PC-3 (cell line): ENCODE measurements at regions not wholly inside any gene's neighbourhood (a gene's known extent, or its start where the extent isn't known, plus 50 kb on each side); places are given as distances from the start of the nearest gene placed in this dataset.

ENCODE experiments used
- ATAC-seq: fragments of 200-7000 bp; cut with Tn5 transposase; 2 replicates; pipeline ENCODE4 v1.9.1; 2020; ENCODE audit warnings: mild to moderate bottlenecking, moderate library complexity
- BruUV-seq: library from RNA; stranded (reverse); fragments of 400-500 nt; replicated peaks from 2 replicates; lab custom pipeline; 2021; lab: Mats Ljungman, UMichigan
- CTCF ChIA-PET: fragments of 300-600 bp; sonication (Branson Sonifier 250); formaldehyde crosslinking; loops from one replicate; lab custom pipeline; 2022; ENCODE audit warnings: antibody characterized with exemption; lab: Charles Lee
- POLR2A ChIA-PET: fragments of 300-600 bp; sonication (Branson Sonifier 250); formaldehyde crosslinking; loops from one replicate; lab custom pipeline; 2022; ENCODE audit warnings: antibody characterized with exemption; ENCODE audit not compliant: unreplicated experiment; lab: Charles Lee
- DNase-seq: peaks from one replicate; pipeline ENCODE4 v3.0.0-alpha.2; 2015
- H2AFZ ChIP-seq: fragments of 300-600 bp; sonication (generic); 2 replicates; pipeline ENCODE4 v1.6.0; 2016; ENCODE audit warnings: antibody characterized with exemption, low read length
- H3F3A ChIP-seq: fragments of 300-600 bp; sonication (generic); one replicate; pipeline ENCODE4 v1.6.0; 2017; ENCODE audit warnings: antibody characterized with exemption, low read length, control low read depth, mild to moderate bottlenecking; ENCODE audit not compliant: unreplicated experiment
- H3K27ac ChIP-seq: fragments of 300-600 bp; sonication (generic); 2 replicates; pipeline ENCODE4 v1.5.1; 2016; ENCODE audit warnings: mild to moderate bottlenecking, low read length
- H3K27me3 ChIP-seq: fragments of 300-600 bp; sonication (generic); 2 replicates; pipeline ENCODE4 v1.6.1; 2016; ENCODE audit warnings: low read length, mixed read lengths
- H3K36me3 ChIP-seq: fragments of 300-600 bp; sonication (generic); 2 replicates; pipeline ENCODE4 v1.6.1; 2016; ENCODE audit warnings: low read depth, mixed run types, low read length, mixed read lengths
- H3K4me1 ChIP-seq: fragments of 300-600 bp; sonication (generic); 2 replicates; pipeline ENCODE4 v1.5.1; 2016; ENCODE audit warnings: low read length; ENCODE audit not compliant: insufficient read depth
- H3K4me2 ChIP-seq: fragments of 300-600 bp; sonication (generic); 2 replicates; pipeline ENCODE4 v1.6.0; 2016; ENCODE audit warnings: low read length
- H3K4me3 ChIP-seq: fragments of 300-600 bp; sonication (generic); 2 replicates; pipeline ENCODE4 v1.5.1; 2016; ENCODE audit warnings: mild to moderate bottlenecking, low read length, mixed read lengths
- H3K79me2 ChIP-seq: fragments of 300-600 bp; sonication (generic); 2 replicates; pipeline ENCODE4 v1.6.1; 2017; ENCODE audit warnings: low read length, mixed read lengths
- H3K9ac ChIP-seq: fragments of 300-600 bp; sonication (generic); 2 replicates; pipeline ENCODE4 v1.6.0; 2016; ENCODE audit warnings: mild to moderate bottlenecking, low read length
- H3K9me2 ChIP-seq: fragments of 300-600 bp; sonication (generic); replicated peaks from 2 replicates; pipeline ENCODE4 v1.6.1; 2016; ENCODE audit warnings: mixed run types, low read length, mixed read lengths
- H3K9me3 ChIP-seq: fragments of 300-600 bp; sonication (generic); 2 replicates; pipeline ENCODE4 v1.6.1; 2016; ENCODE audit warnings: low read length, mixed read lengths
- H4K20me1 ChIP-seq: fragments of 300-600 bp; sonication (generic); 2 replicates; pipeline ENCODE4 v1.6.1; 2016; ENCODE audit warnings: low read length, mixed read lengths
- CTCF ChIP-seq: fragments of 300-600 bp; sonication (generic); conservative IDR thresholded peaks from 2 replicates; pipeline ENCODE4 v1.5.1; 2017; ENCODE audit warnings: antibody characterized with exemption, low read depth, mild to moderate bottlenecking, low read length
- EZH2 ChIP-seq: fragments of 300-600 bp; sonication (generic); IDR thresholded peaks from one replicate; pipeline ENCODE4 v1.6.1; 2017; ENCODE audit warnings: antibody characterized with exemption, mild to moderate bottlenecking, low read length; ENCODE audit not compliant: unreplicated experiment
- EZH2phosphoT487 ChIP-seq: fragments of 300-600 bp; sonication (generic); IDR thresholded peaks from 2 replicates; pipeline ENCODE4 v1.6.1; 2018; ENCODE audit warnings: mild to moderate bottlenecking, antibody characterized with exemption, low read length, borderline replicate concordance
- intact Hi-C: fragments of 100-400 bp; cut with micrococcal nuclease; formaldehyde crosslinking; loops from 2 replicates; pipeline ENCODE4 v1.9.0; 2023

GRCh38 chr10:64785816-64786215, 1264.6 kb downstream of the REEP3 start:
- no peak for TF ChIP-seq CTCF
- TF ChIP-seq EZH2phosphoT487 = no peak
- TF ChIP-seq EZH2 = no peak
- no peaks in the 10 kb centered on the region for H3K9me3 ChIP-seq
- DNase-seq (no peak), ATAC-seq (no peak)
- no TSS peak for BruUV-seq
- H3F3A ChIP-seq = no peaks in the 10 kb centered on the region
- no peaks in the 10 kb centered on the region for H4K20me1 ChIP-seq
- H3K4me3 ChIP-seq = no peak overlapping the region
- no peaks in the 10 kb centered on the region for H3K9me2 ChIP-seq
- no peaks in the 10 kb centered on the region for H3K79me2 ChIP-seq
- H3K27ac ChIP-seq = no peak overlapping the region
- CTCF ChIA-PET = no interaction called here
- H3K27me3 ChIP-seq = no peaks in the 10 kb centered on the region
- H3K4me2 ChIP-seq = no peak overlapping the region
- POLR2A ChIA-PET = no interaction called here
- H3K9ac ChIP-seq = no peak overlapping the region
- H3K36me3 ChIP-seq = no peaks in the 10 kb centered on the region
- intact Hi-C loops = no loop called here
- H3K4me1 ChIP-seq = no peaks in the 10 kb centered on the region
- H2AFZ ChIP-seq = no peak overlapping the region

GRCh38 chr10:64786989-64787388, 1265.8 kb downstream of the REEP3 start:
- no peaks in the 10 kb centered on the region for H4K20me1 ChIP-seq
- H3K9ac ChIP-seq = no peak overlapping the region
- no peak overlapping the region for H2AFZ ChIP-seq
- H3K4me1 ChIP-seq = no peaks in the 10 kb centered on the region
- intact Hi-C loops = no loop called here
- TF ChIP-seq CTCF (no peak), EZH2phosphoT487 (no peak), EZH2 (no peak)
- H3F3A ChIP-seq = no peaks in the 10 kb centered on the region
- no peaks in the 10 kb centered on the region for H3K36me3 ChIP-seq
- H3K4me2 ChIP-seq = no peak overlapping the region
- no TSS peak for BruUV-seq
- H3K9me3 ChIP-seq = no peaks in the 10 kb centered on the region
- DNase-seq (no peak), ATAC-seq (no peak)
- H3K27me3 ChIP-seq = no peaks in the 10 kb centered on the region
- no peaks in the 10 kb centered on the region for H3K79me2 ChIP-seq
- H3K9me2 ChIP-seq = no peaks in the 10 kb centered on the region
- no peak overlapping the region for H3K27ac ChIP-seq
- ChIA-PET POLR2A (interaction anchor here (0.7 kb wide), 1 partner anchor 170 kb away, joined by 13 read pairs; no protein-coding TSS in a partner anchor), CTCF (no interaction called here)
- no peak overlapping the region for H3K4me3 ChIP-seq

GRCh38 chr10:64795847-64796246, 1274.6 kb downstream of the REEP3 start:
- H3K4me2 ChIP-seq = no peak overlapping the region
- no peaks in the 10 kb centered on the region for H3K79me2 ChIP-seq
- ChIA-PET POLR2A (no interaction called here), CTCF (no interaction called here)
- H3K9ac ChIP-seq = no peak overlapping the region
- ATAC-seq (no peak), DNase-seq (no peak)
- H2AFZ ChIP-seq = no peak overlapping the region
- H3K4me3 ChIP-seq = no peak overlapping the region
- H3K36me3 ChIP-seq = no peaks in the 10 kb centered on the region
- no peaks in the 10 kb centered on the region for H4K20me1 ChIP-seq
- H3F3A ChIP-seq = no peaks in the 10 kb centered on the region
- H3K27me3 ChIP-seq = no peaks in the 10 kb centered on the region
- TF ChIP-seq EZH2phosphoT487 (no peak), EZH2 (no peak), CTCF (no peak)
- intact Hi-C loops = no loop called here
- H3K9me2 ChIP-seq = no peaks in the 10 kb centered on the region
- H3K4me1 ChIP-seq = no peaks in the 10 kb centered on the region
- BruUV-seq = no TSS peak
- no peak overlapping the region for H3K27ac ChIP-seq
- H3K9me3 ChIP-seq = no peaks in the 10 kb centered on the region
